GM21528 (cell line): ENCODE measurements at regions not wholly inside any gene's neighbourhood (a gene's known extent, or its start where the extent isn't known, plus 50 kb on each side); places are given as distances from the start of the nearest gene placed in this dataset.

Experiments used
- ATAC-seq: cut with Tn5 transposase; IDR thresholded peaks from one replicate; pipeline ENCODE4 v1.9.1; 2021; ENCODE audit warnings: mild to moderate bottlenecking, moderate library complexity; ENCODE audit not compliant: unreplicated experiment, low FRiP score

- no peak for ATAC-seq
Measured at GRCh38 chr2:555164-555922, 121.9 kb downstream of the TMEM18 start.

DNA sequence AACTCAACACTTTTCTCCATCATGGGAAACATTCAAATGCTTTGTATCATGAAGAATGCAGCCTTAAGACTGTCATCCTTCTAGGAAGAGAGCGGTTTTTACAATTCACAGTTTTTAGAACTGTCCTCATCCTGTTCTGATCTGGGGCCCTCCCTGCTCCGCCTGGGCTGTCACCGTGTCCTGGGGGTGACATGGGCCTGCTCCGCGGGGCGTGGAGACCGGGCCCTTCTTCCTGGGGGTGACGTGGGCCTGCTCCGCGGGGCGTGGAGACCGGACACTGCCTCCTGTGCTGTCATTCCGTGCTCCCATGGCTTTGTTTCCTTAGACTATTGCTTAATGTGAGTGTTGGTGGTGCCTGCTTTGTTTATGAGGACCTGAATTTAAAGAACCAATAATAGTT is 122.8 kb downstream of the TMEM18 start:
- no peak for ATAC-seq

GRCh38 chr2:552906-553305 is 124.3 kb downstream of the TMEM18 start:
- ATAC-seq: no peak

- ATAC-seq: no peak
Measured at GRCh38 chr2:551621-552020, 125.6 kb downstream of the TMEM18 start.

DNA sequence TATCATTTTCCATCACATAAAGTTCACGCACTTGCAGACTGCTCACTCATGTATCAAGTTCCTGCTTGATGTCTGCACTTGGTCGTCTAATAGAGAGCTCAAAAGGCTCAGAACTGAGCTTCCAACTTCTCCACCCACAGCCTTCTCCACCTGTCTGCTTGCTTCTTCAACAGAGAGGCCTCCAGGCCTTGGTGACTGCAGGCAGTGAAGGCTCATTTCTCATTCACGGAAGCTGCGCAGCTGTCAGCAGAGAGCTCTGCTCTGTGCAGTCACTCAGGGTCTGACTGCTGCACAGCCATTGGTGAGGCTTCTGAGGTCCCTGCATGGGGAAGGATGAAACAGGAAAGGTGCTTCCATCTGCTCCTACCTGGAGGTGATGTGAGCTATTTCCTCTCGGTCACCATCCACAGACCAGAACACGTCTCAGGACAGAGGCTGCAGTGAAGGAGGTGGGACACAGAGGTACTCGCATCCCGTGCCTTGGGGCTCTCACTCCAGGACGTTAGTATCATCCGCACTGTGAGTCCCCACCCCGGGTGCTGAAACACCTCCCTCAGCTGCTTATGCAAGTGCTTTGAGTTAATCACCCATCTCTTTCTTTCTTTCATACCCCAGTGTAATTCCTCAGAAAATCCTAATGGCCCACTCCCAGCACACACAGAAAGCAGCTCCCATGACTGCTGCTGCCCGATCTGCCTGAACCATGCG is 126.2 kb downstream of the TMEM18 start:
- ATAC-seq: no peak

DNA sequence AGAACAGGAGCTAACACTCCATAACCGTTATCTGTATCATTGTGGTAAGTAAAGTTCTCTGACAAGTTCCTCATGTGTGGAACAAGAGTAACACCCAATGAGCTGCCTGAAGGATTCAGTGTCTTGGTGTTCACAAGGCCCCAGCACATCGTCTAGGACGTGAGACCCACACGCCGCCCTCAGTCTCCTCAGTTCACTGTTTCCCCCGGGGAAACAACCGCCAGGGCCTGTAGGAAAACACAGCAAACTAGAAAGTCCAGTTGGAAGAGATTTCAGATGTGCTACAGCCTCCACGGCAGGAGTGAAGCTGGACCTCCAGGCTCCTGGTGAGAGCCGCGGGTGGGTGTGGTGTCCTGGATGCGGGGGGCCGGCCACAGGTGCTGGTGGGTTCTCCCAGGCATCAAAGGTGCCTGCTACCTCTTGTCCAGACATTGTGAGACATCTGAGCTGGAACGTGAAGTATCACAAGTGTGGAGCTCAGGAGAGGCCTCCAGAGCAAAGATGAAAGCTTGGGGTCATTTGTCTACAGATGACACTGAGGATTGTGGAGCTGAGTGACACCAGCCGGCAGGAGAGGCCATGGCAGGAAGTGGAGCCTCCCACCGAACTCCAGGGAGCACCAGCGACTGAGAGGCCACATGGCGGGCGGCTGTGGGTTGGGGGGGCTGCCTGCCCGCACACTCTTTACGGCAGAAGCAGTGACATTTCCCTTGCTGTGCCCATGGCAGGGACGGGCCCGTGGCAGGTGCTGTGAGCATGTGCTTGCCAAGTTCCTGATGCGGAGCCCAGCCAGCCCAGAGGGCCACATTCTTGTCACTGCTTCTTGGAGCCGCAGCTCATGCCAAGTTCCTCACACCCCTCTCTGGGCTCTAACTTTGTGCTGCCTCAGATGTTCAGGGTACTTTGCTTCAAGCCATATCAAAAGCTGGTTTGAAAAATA is 131.2 kb downstream of the TMEM18 start:
- ATAC-seq: no peak

DNA sequence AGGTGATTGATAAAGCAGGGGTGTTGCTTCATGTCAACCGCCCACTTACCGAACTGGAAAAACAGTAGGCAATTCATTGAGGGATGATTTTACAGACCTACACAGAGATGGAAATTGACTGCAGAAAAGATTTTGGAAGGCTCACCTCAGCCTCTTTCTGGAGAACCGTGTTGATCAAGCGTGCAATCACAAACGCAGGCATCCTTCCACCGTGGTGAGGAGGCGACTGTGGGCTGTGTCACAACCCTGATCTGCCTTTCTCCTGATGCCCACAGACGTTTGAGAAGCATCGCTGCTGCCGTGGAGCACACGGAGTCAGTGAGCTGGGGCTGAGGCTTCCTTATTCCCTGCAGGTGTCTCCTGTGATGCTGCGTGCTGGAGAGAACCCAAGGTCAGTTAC is 132.0 kb downstream of the TMEM18 start:
- ATAC-seq: no peak

DNA sequence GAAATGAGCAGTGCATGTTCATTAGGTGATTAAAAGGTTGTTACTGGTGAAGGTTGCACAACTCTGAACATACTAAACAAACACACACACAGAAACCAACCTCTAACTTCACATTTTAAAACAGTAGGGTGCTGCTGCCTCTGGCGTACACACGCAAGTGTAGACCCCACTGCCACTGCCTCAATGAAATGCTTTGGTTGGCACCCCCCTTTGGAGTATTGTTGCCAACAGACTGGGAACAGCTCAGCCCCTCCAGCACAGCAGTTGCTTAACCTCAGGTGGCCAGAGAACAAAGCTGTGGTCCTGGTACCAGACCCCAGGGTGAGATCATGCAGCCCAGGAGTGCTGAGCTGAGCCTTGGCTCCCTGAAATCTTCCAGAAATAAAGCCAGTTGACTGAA is 138.6 kb downstream of the TMEM18 start:
- no peak for ATAC-seq

DNA sequence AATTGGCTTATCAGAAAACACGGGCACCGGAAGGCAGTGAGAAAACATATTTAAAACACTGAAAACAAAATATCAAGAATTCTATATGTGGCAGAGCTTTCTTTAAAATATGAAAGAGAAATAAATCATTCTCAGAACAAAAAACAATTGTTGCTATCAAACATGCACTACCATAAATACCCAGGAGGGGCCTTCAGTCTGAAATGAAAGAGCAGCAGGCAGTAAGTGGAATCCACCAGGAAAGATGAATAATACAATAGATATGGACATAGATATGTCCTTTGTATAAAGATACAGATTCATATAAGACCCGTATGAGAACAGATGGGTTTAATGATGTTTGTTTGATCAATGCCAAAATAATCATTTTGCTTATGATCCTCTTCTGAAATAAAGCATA is 142.0 kb downstream of the TMEM18 start:
- no peak for ATAC-seq

DNA sequence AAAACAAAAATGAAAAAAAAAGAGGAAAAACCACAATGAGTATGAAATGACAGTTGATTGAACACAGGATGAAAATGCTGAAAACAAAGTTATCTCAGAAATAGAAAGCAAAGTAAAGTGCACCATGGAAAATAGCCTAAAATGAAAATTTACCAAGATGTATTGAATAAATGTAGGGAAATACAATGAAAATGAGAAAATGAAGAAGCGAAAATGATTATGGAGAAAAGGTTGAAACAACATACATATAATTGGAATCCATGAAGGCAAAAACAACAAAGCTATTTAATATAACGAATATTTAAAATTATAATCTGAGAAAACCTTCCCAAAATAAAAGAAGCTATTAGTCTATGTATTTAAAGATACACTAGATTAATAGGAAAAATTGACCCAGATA is 147.4 kb downstream of the TMEM18 start:
- no peak for ATAC-seq

- no peak for ATAC-seq
Measured at GRCh38 chr2:529424-529823, 147.8 kb downstream of the TMEM18 start.

DNA sequence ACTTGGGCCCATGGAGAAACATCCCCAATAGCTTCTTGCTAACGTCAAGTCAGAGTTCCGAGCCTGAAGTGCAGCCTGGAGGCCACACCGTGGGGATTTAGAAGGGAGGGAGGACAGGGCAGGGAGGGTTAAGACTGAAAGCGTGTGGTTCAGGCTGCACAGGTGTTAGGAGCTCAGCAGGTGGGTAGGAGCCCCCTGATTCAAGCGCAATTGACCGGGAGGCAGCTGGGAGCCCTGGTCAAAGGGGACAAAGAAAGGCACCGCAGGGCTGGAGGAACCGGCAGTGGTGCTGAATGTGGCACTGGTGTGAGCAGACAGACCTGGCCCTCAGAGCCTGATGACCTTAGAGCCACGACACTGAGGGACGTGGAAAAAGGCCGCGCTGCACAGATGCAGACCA is 149.6 kb downstream of the TMEM18 start:
- ATAC-seq: no peak

DNA sequence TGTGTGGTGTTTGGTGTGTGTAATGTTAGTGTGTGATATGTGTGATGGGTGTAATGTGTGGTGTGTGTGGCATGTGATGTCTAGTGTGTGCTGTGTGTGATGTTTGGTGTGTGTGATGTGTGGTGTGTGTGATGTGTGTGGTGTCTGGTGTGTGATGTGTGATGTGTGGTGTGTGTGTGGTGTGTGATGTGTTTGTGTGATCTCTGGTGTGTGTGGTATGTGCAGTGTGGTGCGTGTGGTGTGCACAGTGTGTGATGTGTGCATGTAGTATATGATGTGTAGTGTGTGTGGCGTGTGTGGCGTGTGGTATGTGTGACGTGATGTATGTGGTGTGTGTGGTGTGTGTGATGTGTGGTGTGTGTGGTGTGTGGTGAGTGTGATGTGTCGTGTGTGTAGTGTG is 150.3 kb downstream of the TMEM18 start:
- ATAC-seq: no peak

- no peak for ATAC-seq
Measured at GRCh38 chr2:525611-526010, 151.6 kb downstream of the TMEM18 start.

GRCh38 chr2:525021-525420 is 152.2 kb downstream of the TMEM18 start:
- no peak for ATAC-seq

DNA sequence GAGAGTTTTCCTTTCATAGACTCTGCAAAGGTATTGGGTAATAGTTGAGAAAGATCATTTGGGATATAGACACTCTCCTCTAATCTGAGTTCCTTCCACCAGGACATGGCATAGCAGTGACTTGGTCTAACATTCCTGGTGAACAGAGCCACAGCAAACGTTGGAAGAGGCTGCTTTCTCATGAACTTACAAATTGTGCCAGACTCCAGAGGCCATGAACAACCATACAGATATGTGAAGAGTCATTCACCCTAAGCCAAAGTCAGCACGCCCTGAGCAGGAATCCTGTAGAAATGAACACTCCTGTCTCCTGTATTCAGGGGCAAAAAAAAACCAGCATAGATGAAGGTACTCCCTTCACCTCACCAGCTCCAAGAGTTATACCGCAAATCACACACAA is 152.8 kb downstream of the TMEM18 start:
- no peak for ATAC-seq

- ATAC-seq: no peak
Measured at GRCh38 chr2:523698-524270, 153.4 kb downstream of the TMEM18 start.

- ATAC-seq: no peak
Measured at GRCh38 chr2:522776-523175, 154.4 kb downstream of the TMEM18 start.

DNA sequence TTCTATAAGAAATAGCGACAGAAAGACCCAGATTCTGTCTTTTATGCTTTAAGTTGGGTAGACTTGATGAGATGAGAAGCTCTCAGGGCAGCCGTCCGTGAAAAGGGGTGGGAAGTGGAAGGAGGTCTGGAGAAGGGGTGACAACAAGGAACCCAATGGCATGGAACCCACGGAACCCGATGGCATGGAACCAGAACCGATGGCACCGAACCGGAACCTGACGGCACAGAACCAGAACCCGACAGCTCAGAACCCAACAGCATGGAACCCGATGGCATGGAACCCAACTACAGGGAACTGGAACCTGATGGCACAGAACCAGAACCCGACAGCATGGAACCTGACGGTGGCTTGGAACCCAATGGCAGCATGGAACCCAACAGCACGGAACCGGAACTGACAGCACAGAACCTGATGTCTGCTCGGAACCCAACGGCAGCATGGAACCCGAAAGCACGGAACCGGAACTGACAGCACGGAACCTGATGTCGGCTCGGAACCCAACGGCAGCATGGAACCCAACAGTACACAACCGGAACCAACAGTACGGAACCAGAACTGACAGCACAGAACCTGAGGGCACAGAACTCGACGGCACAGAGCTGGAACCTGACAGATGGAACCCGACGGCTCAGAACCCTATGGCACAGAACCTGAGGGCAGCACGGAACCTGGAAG is 155.2 kb downstream of the TMEM18 start:
- ATAC-seq: no peak

DNA sequence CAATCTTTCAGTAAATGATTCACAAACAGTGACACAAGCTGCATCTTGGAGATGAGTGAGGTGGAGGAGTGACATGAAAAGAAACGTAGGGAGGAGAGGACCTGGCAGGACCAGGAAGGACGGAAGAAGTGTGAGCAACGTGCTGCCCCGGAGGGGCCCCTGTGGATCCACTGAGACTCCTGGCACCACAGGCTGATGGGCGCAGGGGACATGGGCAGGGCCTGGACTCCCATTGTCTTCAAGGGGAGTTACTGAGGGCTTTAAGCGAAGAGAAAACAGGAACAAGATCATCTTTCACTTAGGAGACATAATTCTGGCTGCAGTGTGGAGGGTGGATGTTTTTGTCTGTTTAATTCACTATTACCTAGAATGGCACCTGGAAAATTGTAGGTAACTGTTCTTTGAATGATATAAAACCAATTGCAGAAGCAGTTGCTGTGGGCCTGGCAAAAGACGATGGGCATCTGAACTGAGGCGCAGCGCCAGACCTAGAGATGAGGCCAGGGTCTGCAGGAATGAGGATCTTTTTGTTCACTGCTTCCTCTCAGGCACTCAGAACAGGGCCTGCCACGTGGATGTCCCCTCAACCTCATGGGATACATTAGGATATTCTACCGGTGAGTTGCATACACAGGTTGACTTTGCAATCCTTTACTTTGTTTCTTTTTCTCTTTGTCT is 156.4 kb downstream of the TMEM18 start:
- no peak for ATAC-seq
